ENCODE measurements at regions not wholly inside any gene's neighbourhood (a gene's known extent, or its start where the extent isn't known, plus 50 kb on each side); places are given as distances from the start of the nearest gene placed in this dataset.
A peak's percentile ranks its signal among the peaks of the same experiment; 100 is the strongest.
"Not testable (repeated sequence)": the region's sequence is repeated elsewhere in the genome, so short reads cannot be mapped to it uniquely, and the experiment has no call there.

DNA sequence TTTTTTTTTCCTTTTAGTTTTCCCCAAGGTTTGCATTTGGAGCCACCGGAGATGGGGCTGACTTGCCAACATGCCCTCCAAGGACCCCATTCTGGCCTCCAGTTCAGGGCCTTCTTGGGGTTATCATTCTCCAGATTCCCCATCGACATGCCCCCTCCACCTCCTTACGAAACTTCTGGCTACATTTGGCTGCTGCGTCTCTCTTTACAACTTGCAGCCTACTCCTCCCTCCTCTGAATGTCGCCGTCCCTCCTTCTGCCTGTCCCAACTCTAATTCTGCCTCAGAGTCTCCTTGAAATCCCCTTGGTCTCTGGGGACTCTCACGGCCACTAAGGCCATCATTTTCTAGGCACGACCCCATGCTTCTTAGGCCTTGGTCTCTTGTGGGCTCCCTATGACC, 72.2 kb upstream of the PODXL start:
- no peaks in the 10 kb centered on the region for H3K9me3 ChIP-seq (ENCODE audit: insufficient read depth, low read length)
- no peaks in the 10 kb centered on the region for H3K36me3 ChIP-seq (ENCODE audit: insufficient read depth, insufficient read length, low read length)
- no peak for DNase-seq (ENCODE audit: low read depth, low spot score)
- H3K9ac ChIP-seq (ENCODE audit: insufficient read length, low read depth): peak overlapping the region; percentile 62
- H3K27me3 ChIP-seq (ENCODE audit: insufficient read depth, insufficient read length): no peaks in the 10 kb centered on the region
- peaks cover 18% of the 10 kb centered on the region for H3K4me1 ChIP-seq (ENCODE audit: insufficient read depth, insufficient read length)
- H3K4me3 ChIP-seq (ENCODE audit: insufficient read length, low read depth): no peak overlapping the region
- no peak for TF ChIP-seq SUZ12 (IDR thresholded peaks at IDR 0.05; ENCODE audit: extremely low read depth, insufficient read depth, insufficient read length)
- no peak for TF ChIP-seq ZNF274 (IDR thresholded peaks at IDR 0.05; ENCODE audit: low read depth, low read length)
- TF ChIP-seq YY1 (IDR thresholded peaks at IDR 0.05; ENCODE audit: insufficient read depth, insufficient read length): no peak

DNA sequence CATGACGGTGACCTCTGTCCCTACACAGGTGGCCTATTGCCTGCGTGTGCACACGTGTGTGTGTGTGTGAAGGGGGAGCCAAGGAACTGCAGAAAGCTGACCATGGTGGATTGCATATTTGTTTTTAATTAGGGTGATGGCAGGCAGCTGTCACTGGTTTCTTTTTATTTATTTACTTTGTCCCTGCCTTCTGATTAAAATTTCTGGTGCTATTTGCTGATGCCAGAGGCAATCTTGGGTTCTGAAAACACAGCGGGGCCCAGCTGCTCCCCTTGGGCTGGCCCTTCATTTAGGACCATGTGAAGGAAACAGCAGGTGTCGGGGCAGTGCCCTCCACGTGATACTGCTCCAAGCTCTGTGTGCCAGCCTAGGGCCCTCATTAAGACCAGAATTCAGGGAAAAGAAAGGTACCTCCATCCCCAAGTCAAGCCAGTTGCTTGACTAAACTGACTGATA, 71.3 kb upstream of the PODXL start:
- no peak for DNase-seq (ENCODE audit: low read depth, low spot score)

DNA sequence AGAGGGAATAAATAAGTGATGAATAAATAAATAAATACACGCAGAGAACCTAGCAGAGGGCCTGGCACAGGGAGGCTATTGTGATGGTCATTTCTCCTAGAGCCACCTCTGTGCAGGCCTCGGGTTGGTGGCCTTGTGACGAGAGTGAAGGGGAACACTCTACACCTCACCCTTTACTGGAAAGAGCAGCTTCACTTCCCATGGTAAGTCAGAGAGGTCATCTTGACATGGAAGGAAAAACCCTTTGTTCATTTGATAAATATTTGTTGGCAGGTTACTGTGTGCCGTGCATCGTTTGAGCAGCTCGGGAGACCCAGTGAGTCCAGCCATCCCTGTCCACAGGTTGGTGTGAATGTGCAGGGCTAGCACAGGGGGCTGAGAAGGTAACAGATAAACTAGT, 70.2 kb upstream of the PODXL start:
- H3K4me3 ChIP-seq (ENCODE audit: insufficient read length, low read depth): no peak overlapping the region
- peaks cover 23% of the 10 kb centered on the region for H3K4me1 ChIP-seq (ENCODE audit: insufficient read depth, insufficient read length)
- TF ChIP-seq ZNF274 (IDR thresholded peaks at IDR 0.05; ENCODE audit: low read depth, low read length) (no peak), YY1 (IDR thresholded peaks at IDR 0.05; ENCODE audit: insufficient read depth, insufficient read length) (no peak), SUZ12 (IDR thresholded peaks at IDR 0.05; ENCODE audit: extremely low read depth, insufficient read depth, insufficient read length) (no peak)
- H3K9me3 ChIP-seq (ENCODE audit: insufficient read depth, low read length): no peaks in the 10 kb centered on the region
- H3K36me3 ChIP-seq (ENCODE audit: insufficient read depth, insufficient read length, low read length): no peaks in the 10 kb centered on the region
- DNase-seq (ENCODE audit: low read depth, low spot score): no peak
- H3K27me3 ChIP-seq (ENCODE audit: insufficient read depth, insufficient read length): no peaks in the 10 kb centered on the region
- peak overlapping the region; percentile 61 for H3K9ac ChIP-seq (ENCODE audit: insufficient read length, low read depth)

More for the DNA sequence above, 71.3 kb upstream of the PODXL start:
- Histone ChIP-seq H3K4me3 (ENCODE audit: insufficient read length, low read depth) (no peak overlapping the region), H3K36me3 (ENCODE audit: insufficient read depth, insufficient read length, low read length) (no peaks in the 10 kb centered on the region), H3K9ac (ENCODE audit: insufficient read length, low read depth) (peak overlapping the region; percentile 53), H3K9me3 (ENCODE audit: insufficient read depth, low read length) (no peaks in the 10 kb centered on the region), H3K4me1 (ENCODE audit: insufficient read depth, insufficient read length) (peaks cover 23% of the 10 kb centered on the region), H3K27me3 (ENCODE audit: insufficient read depth, insufficient read length) (no peaks in the 10 kb centered on the region)
- TF ChIP-seq ZNF274 (IDR thresholded peaks at IDR 0.05; ENCODE audit: low read depth, low read length) (no peak), SUZ12 (IDR thresholded peaks at IDR 0.05; ENCODE audit: extremely low read depth, insufficient read depth, insufficient read length) (no peak), YY1 (IDR thresholded peaks at IDR 0.05; ENCODE audit: insufficient read depth, insufficient read length) (no peak)

DNA sequence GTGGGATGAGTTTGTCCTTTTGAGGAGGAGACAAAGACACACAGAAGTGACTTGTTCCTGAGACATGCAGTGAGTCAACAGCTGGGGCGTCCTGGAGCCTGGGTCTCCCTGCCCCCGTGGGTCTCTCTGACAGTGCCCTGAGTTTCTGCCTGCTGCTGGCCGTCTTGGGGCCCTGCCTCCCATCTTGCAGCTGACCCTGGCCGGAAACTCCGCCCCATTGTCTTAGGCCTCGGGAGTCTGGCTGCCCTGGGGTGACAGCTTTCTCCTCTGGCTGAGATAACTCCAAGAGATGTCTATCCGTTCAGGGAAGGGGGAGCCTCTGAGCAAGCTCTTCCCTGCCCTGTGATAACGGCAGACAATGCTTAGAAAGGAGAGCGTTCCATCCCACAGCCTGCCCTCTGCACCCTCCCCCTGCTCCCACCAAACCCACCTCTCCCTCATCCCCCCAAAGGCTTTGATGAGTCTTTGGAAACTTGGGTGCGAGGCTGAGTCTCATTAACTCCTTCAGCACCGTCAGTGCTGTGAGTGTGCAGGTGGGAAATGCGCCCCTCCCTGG, 69.5 kb upstream of the PODXL start:
- peak overlapping the region; percentile 61 for H3K9ac ChIP-seq (ENCODE audit: insufficient read length, low read depth)
- no peaks in the 10 kb centered on the region for H3K27me3 ChIP-seq (ENCODE audit: insufficient read depth, insufficient read length)
- H3K9me3 ChIP-seq (ENCODE audit: insufficient read depth, low read length): no peaks in the 10 kb centered on the region
- H3K4me1 ChIP-seq (ENCODE audit: insufficient read depth, insufficient read length): peaks cover 23% of the 10 kb centered on the region
- H3K4me3 ChIP-seq (ENCODE audit: insufficient read length, low read depth): no peak overlapping the region
- TF ChIP-seq SUZ12 (IDR thresholded peaks at IDR 0.05; ENCODE audit: extremely low read depth, insufficient read depth, insufficient read length): no peak
- TF ChIP-seq YY1 (IDR thresholded peaks at IDR 0.05; ENCODE audit: insufficient read depth, insufficient read length): no peak
- no peak for TF ChIP-seq ZNF274 (IDR thresholded peaks at IDR 0.05; ENCODE audit: low read depth, low read length)
- no peaks in the 10 kb centered on the region for H3K36me3 ChIP-seq (ENCODE audit: insufficient read depth, insufficient read length, low read length)
- peak; percentile 98 for DNase-seq (ENCODE audit: low read depth, low spot score)

DNA sequence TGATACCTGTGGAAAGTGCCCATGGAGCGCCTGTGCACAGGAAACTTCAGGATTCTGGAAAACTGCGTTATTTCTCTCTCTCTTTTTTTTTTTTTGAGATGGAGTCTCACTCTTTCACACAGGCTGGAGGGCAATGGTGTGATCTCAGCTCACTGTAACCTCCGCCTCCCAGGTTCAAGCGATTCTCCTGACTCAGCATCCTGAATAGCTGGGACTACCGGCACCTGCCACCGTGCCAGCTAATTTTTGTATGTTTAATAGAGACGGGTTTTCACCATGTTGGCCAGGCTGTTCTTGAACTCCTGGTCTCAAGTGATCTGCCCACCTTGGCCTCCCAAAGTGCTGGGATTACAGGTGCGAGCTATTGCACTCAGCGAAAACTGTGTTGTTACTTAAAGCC, 68.9 kb upstream of the PODXL start:
- H3K36me3 ChIP-seq (ENCODE audit: insufficient read depth, insufficient read length, low read length); H3K4me3 ChIP-seq (ENCODE audit: insufficient read length, low read depth); H3K27me3 ChIP-seq (ENCODE audit: insufficient read depth, insufficient read length); DNase-seq (ENCODE audit: low read depth, low spot score); H3K9me3 ChIP-seq (ENCODE audit: insufficient read depth, low read length): not testable (repeated sequence)
- peak overlapping the region; percentile 61 for H3K9ac ChIP-seq (ENCODE audit: insufficient read length, low read depth)
- H3K4me1 ChIP-seq (ENCODE audit: insufficient read depth, insufficient read length): peaks cover 24% of the 10 kb centered on the region

DNA sequence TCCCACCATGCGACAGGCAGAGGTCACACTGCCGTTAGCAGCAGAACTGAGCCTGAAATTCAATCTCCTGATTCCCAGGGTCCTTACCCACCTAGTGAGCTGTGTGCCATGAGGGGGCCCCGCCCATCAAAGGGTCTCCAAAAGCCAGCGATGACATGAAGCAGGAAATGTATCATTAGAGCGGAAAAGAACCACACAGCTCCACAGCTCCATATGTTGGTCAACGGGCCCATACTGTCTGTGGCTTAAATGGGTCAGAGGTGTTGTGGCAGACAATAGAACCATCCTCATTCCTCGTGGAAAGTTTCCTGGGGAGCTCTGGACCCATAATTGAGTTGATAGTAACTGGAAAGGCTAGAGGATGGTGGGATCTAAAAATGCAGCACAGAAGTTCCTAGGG, 68.1 kb upstream of the PODXL start:
- no peak overlapping the region for H3K4me3 ChIP-seq (ENCODE audit: insufficient read length, low read depth)
- H3K9ac ChIP-seq (ENCODE audit: insufficient read length, low read depth): peak overlapping the region; percentile 62
- H3K4me1 ChIP-seq (ENCODE audit: insufficient read depth, insufficient read length): peaks cover 24% of the 10 kb centered on the region
- H3K9me3 ChIP-seq (ENCODE audit: insufficient read depth, low read length): no peaks in the 10 kb centered on the region
- no peaks in the 10 kb centered on the region for H3K36me3 ChIP-seq (ENCODE audit: insufficient read depth, insufficient read length, low read length)
- no peaks in the 10 kb centered on the region for H3K27me3 ChIP-seq (ENCODE audit: insufficient read depth, insufficient read length)
- TF ChIP-seq YY1 (IDR thresholded peaks at IDR 0.05; ENCODE audit: insufficient read depth, insufficient read length) (no peak), SUZ12 (IDR thresholded peaks at IDR 0.05; ENCODE audit: extremely low read depth, insufficient read depth, insufficient read length) (no peak), ZNF274 (IDR thresholded peaks at IDR 0.05; ENCODE audit: low read depth, low read length) (no peak)
- no peak for DNase-seq (ENCODE audit: low read depth, low spot score)

DNA sequence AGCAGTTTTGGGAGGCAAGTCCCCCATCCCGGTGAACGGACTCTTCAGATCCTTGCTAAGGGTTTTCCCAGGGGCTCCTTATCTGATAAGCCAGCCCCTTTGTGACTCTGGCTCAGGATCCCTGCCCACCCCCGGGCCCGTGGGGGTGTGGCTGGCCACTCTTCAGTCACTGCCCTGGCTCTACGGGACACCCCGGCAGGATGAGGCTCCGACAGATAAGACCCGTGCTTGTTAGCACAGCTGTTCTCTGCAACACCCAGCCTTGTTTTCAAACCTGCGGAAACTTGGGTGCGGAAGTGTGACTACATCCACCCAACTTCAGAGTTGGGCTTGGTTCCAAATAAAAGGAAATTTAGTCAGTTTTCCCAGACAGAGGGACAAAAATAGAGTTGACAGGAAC, 66.7 kb upstream of the PODXL start:
- peak overlapping the region; percentile 36 for H3K9ac ChIP-seq (ENCODE audit: insufficient read length, low read depth)
- no peaks in the 10 kb centered on the region for H3K27me3 ChIP-seq (ENCODE audit: insufficient read depth, insufficient read length)
- H3K4me1 ChIP-seq (ENCODE audit: insufficient read depth, insufficient read length): peaks cover 24% of the 10 kb centered on the region
- no peak overlapping the region for H3K4me3 ChIP-seq (ENCODE audit: insufficient read length, low read depth)
- no peak for TF ChIP-seq YY1 (IDR thresholded peaks at IDR 0.05; ENCODE audit: insufficient read depth, insufficient read length)
- TF ChIP-seq SUZ12 (IDR thresholded peaks at IDR 0.05; ENCODE audit: extremely low read depth, insufficient read depth, insufficient read length): no peak
- TF ChIP-seq ZNF274 (IDR thresholded peaks at IDR 0.05; ENCODE audit: low read depth, low read length): no peak
- no peaks in the 10 kb centered on the region for H3K9me3 ChIP-seq (ENCODE audit: insufficient read depth, low read length)
- no peaks in the 10 kb centered on the region for H3K36me3 ChIP-seq (ENCODE audit: insufficient read depth, insufficient read length, low read length)
- DNase-seq (ENCODE audit: low read depth, low spot score): no peak

Data from NT2/D1 (cell line).